ENCODE measurements at regions not wholly inside any gene's neighbourhood (a gene's known extent, or its start where the extent isn't known, plus 50 kb on each side); places are given as distances from the start of the nearest gene placed in this dataset.
A peak's percentile ranks its signal among the peaks of the same experiment; 100 is the strongest.

DNA sequence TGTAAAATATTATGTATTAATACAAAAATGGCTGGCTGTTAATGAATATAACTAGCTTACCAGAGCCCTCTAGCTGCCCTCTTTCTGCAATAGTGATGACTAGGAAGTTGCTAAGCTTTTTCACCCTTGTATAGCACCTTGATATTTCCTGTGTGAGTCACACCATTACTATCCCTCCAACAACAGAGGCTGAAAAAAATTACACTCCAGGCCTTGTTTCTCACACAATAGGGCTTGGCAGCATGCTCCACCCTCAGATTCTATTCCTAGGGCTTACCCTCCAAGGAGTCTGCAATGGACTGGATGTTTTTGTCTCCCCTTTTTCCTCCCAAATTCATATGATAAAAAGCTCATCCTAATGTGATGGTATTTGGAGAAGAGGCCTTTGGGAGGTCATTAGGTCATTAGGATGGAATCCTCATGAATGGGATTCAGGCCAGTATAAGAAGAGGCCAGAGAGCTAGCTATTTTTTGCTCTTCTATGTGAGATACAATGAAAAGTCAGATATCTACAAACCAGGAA, 184.6 kb upstream of the MAP1B start:
- H3K27ac ChIP-seq (ENCODE audit: extremely low read length, insufficient read depth, low read length) = no peak overlapping the region
- no TSS peak for BruUV-seq (replicated peaks)
- no peak for TF ChIP-seq KDM5A (IDR thresholded peaks at IDR 0.05; ENCODE audit: borderline replicate concordance, low read length)
- no peak for TF ChIP-seq GABPA (IDR thresholded peaks at IDR 0.05; ENCODE audit: low read depth, low read length)
- TF ChIP-seq GABPA (CRISPR knock-in tag; IDR thresholded peaks at IDR 0.05; ENCODE audit: low read depth) = peak; percentile 61
- no peak overlapping the region for H3K9ac ChIP-seq (ENCODE audit: insufficient read depth, low read depth, low read length)
- H3K9me3 ChIP-seq (ENCODE audit: low read length) = no peaks in the 10 kb centered on the region
- ChIA-PET CTCF (ENCODE audit: low intra/inter-chr PET ratio, low total read pairs) (no interaction called here), POLR2A (no interaction called here)
- FAIRE-seq (no peak), ATAC-seq (no peak), DNase-seq (ENCODE audit: low spot score) (peak; percentile 3)
- in situ Hi-C loops (cut with HindIII; ENCODE audit: extremely low pct_ligation_motif_present, low pct_unique_long_range_greater_than_20kb) = no loop called here
- intact Hi-C loops (cut with micrococcal nuclease; ENCODE audit: unreplicated experiment) = no loop called here
- no peak overlapping the region for H3K4me2 ChIP-seq (ENCODE audit: low read depth, low read length)
- no peaks in the 10 kb centered on the region for H3K27me3 ChIP-seq (ENCODE audit: control insufficient read depth in 1 of 2, insufficient read depth in 2 of 2, low read length in 2 of 2)
- no peaks in the 10 kb centered on the region for H4K20me1 ChIP-seq (ENCODE audit: insufficient read depth, low read length)
- H3K36me3 ChIP-seq (replicated peaks in 1 of 2; ENCODE audit: control insufficient read depth in 1 of 2, insufficient read depth in 2 of 2, low read length in 2 of 2) = no peaks in the 10 kb centered on the region
- no peak overlapping the region for H2AFZ ChIP-seq (ENCODE audit: low read length)
- no peak overlapping the region for H3K4me3 ChIP-seq (replicated peaks in 1 of 3; ENCODE audit: insufficient read depth in 1 of 3, low read depth in 2 of 3, low read length in 3 of 3)
- no peaks in the 10 kb centered on the region for H3K4me1 ChIP-seq (ENCODE audit: insufficient read depth, low read length)
- no peaks in the 10 kb centered on the region for H3K79me2 ChIP-seq (ENCODE audit: insufficient read depth, low read length)

DNA sequence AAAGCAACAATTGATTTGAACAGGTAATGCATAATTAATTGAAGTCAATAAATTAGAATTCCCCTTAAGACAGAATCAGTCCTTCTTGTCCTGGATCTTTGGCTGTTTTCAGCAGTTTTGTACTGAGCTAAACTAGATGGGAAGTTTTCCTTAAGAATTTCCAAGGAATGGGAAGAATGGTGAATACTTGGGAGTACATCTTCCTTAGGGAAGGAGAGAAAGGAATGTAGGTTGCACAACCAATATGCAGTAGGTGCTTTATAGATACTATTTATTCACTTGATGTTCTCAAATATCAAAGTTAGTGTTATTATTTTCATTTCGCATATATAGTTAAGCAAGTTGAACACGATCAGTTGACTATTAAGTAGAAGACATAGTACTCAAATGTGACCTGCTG, 183.5 kb upstream of the MAP1B start:
- WGBS (ENCODE audit: low lambda C conversion rate) = 63% methylated on average over 2 of the region's 2 CpGs
- in situ Hi-C loops (cut with HindIII; ENCODE audit: extremely low pct_ligation_motif_present, low pct_unique_long_range_greater_than_20kb) = no loop called here
- no peak for ATAC-seq
- H3K79me2 ChIP-seq (ENCODE audit: insufficient read depth, low read length) = no peaks in the 10 kb centered on the region
- no peaks in the 10 kb centered on the region for H3K9me3 ChIP-seq (ENCODE audit: low read length)
- DNase-seq (ENCODE audit: low spot score) = no peak
- no peaks in the 10 kb centered on the region for H3K4me1 ChIP-seq (ENCODE audit: insufficient read depth, low read length)
- no peaks in the 10 kb centered on the region for H3K27me3 ChIP-seq (ENCODE audit: control insufficient read depth in 1 of 2, insufficient read depth in 2 of 2, low read length in 2 of 2)
- no peak for FAIRE-seq
- H3K36me3 ChIP-seq (replicated peaks in 1 of 2; ENCODE audit: control insufficient read depth in 1 of 2, insufficient read depth in 2 of 2, low read length in 2 of 2) = no peaks in the 10 kb centered on the region
- H3K27ac ChIP-seq (ENCODE audit: extremely low read length, insufficient read depth, low read length) = no peak overlapping the region
- intact Hi-C loops (cut with micrococcal nuclease; ENCODE audit: unreplicated experiment) = no loop called here
- no TSS peak for BruUV-seq (replicated peaks)
- CTCF ChIA-PET (ENCODE audit: low intra/inter-chr PET ratio, low total read pairs) = no interaction called here
- H2AFZ ChIP-seq (ENCODE audit: low read length) = no peak overlapping the region
- H3K4me2 ChIP-seq (ENCODE audit: low read depth, low read length) = no peak overlapping the region
- H3K9ac ChIP-seq (ENCODE audit: insufficient read depth, low read depth, low read length) = no peak overlapping the region
- no peaks in the 10 kb centered on the region for H4K20me1 ChIP-seq (ENCODE audit: insufficient read depth, low read length)
- no peak overlapping the region for H3K4me3 ChIP-seq (replicated peaks in 1 of 3; ENCODE audit: insufficient read depth in 1 of 3, low read depth in 2 of 3, low read length in 3 of 3)
- POLR2A ChIA-PET = no interaction called here
- TF ChIP-seq ZIK1 (CRISPR knock-in tag; IDR thresholded peaks at IDR 0.05; ENCODE audit: borderline replicate concordance, low read depth) (no peak), MAF1 (CRISPR knock-in tag; IDR thresholded peaks at IDR 0.05; ENCODE audit: borderline replicate concordance) (no peak), RBM39 (IDR thresholded peaks at IDR 0.05; ENCODE audit: low read depth, low read length, poor library complexity, severe bottlenecking) (no peak), ZNF879 (CRISPR knock-in tag; IDR thresholded peaks at IDR 0.05) (no peak), ZNF781 (CRISPR knock-in tag; IDR thresholded peaks at IDR 0.05; ENCODE audit: borderline replicate concordance, not compliant biosample characterization) (no peak), ZNF264 (CRISPR knock-in tag; IDR thresholded peaks at IDR 0.05) (no peak), ZNF251 (CRISPR knock-in tag; IDR thresholded peaks at IDR 0.05) (no peak), KDM5A (IDR thresholded peaks at IDR 0.05; ENCODE audit: borderline replicate concordance, low read length) (no peak), MBD4 (IDR thresholded peaks at IDR 0.05; ENCODE audit: borderline replicate concordance, low read length) (no peak), REPIN1 (CRISPR knock-in tag; IDR thresholded peaks at IDR 0.05; ENCODE audit: borderline replicate concordance, low read depth) (no peak)
- TF ChIP-seq, protein P1, sequence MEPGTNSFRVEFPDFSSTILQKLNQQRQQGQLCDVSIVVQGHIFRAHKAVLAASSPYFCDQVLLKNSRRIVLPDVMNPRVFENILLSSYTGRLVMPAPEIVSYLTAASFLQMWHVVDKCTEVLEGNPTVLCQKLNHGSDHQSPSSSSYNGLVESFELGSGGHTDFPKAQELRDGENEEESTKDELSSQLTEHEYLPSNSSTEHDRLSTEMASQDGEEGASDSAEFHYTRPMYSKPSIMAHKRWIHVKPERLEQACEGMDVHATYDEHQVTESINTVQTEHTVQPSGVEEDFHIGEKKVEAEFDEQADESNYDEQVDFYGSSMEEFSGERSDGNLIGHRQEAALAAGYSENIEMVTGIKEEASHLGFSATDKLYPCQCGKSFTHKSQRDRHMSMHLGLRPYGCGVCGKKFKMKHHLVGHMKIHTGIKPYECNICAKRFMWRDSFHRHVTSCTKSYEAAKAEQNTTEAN (CRISPR knock-in tag; conservative IDR thresholded peaks at IDR 0.05) = no peak
- TF ChIP-seq, protein P2, sequence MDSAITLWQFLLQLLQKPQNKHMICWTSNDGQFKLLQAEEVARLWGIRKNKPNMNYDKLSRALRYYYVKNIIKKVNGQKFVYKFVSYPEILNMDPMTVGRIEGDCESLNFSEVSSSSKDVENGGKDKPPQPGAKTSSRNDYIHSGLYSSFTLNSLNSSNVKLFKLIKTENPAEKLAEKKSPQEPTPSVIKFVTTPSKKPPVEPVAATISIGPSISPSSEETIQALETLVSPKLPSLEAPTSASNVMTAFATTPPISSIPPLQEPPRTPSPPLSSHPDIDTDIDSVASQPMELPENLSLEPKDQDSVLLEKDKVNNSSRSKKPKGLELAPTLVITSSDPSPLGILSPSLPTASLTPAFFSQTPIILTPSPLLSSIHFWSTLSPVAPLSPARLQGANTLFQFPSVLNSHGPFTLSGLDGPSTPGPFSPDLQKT (CRISPR knock-in tag; IDR thresholded peaks at IDR 0.05; ENCODE audit: borderline replicate concordance) = no peak
